NT2/D1 (cell line): ENCODE measurements at regions not wholly inside any gene's neighbourhood (a gene's known extent, or its start where the extent isn't known, plus 50 kb on each side); places are given as distances from the start of the nearest gene placed in this dataset.
"Not testable (repeated sequence)": the region's sequence is repeated elsewhere in the genome, so short reads cannot be mapped to it uniquely, and the experiment has no call there.

ENCODE experiments used
- DNase-seq: peaks from one replicate; pipeline ENCODE4 v3.0.0-alpha.2; 2011; ENCODE audit warnings: low read depth, low spot score
- H3K27me3 ChIP-seq: 2 replicates; pipeline ENCODE4 v1.6.0; 2011; ENCODE audit warnings: mild to moderate bottlenecking; ENCODE audit not compliant: insufficient read length, insufficient read depth
- H3K36me3 ChIP-seq: 2 replicates; pipeline ENCODE4 v1.6.1; 2011; ENCODE audit warnings: mild to moderate bottlenecking, low read length, mixed read lengths; ENCODE audit not compliant: insufficient read depth, insufficient read length
- H3K4me1 ChIP-seq: 2 replicates; pipeline ENCODE4 v1.5.1; 2011; ENCODE audit not compliant: insufficient read depth, insufficient read length
- H3K4me3 ChIP-seq: 2 replicates; pipeline ENCODE4 v1.5.1; 2011; ENCODE audit warnings: low read depth; ENCODE audit not compliant: insufficient read length
- H3K9ac ChIP-seq: 2 replicates; pipeline ENCODE4 v1.6.0; 2011; ENCODE audit warnings: low read depth; ENCODE audit not compliant: insufficient read length
- H3K9me3 ChIP-seq: 2 replicates; pipeline ENCODE4 v1.5.1; 2011; ENCODE audit warnings: mild to moderate bottlenecking, low read length; ENCODE audit not compliant: insufficient read depth
- SUZ12 ChIP-seq: IDR thresholded peaks from 2 replicates; pipeline ENCODE4 v1.6.1; 2011; ENCODE audit not compliant: insufficient read length, insufficient read depth; ENCODE audit errors: extremely low read depth
- YY1 ChIP-seq: IDR thresholded peaks from 2 replicates; pipeline ENCODE4 v1.6.1; 2011; ENCODE audit not compliant: insufficient read length, insufficient read depth
- ZNF274 ChIP-seq: IDR thresholded peaks from 2 replicates; pipeline ENCODE4 v1.6.1; 2011; ENCODE audit warnings: mild to moderate bottlenecking, low read depth, low read length

GRCh38 chr12:28994179-28994715, 154.8 kb upstream of the FAR2 start:
- H3K36me3 ChIP-seq, result no peaks in the 10 kb centered on the region
- no peak overlapping the region for H3K9ac ChIP-seq
- H3K9me3 ChIP-seq, result no peaks in the 10 kb centered on the region
- no peak overlapping the region for H3K4me3 ChIP-seq
- TF ChIP-seq YY1, result no peak
- TF ChIP-seq ZNF274, result no peak
- no peak for TF ChIP-seq SUZ12
- no peak for DNase-seq
- H3K27me3 ChIP-seq, result no peaks in the 10 kb centered on the region
- no peaks in the 10 kb centered on the region for H3K4me1 ChIP-seq

GRCh38 chr12:28996688-28997087, 152.4 kb upstream of the FAR2 start:
- no peaks in the 10 kb centered on the region for H3K9me3 ChIP-seq
- no peak overlapping the region for H3K4me3 ChIP-seq
- no peaks in the 10 kb centered on the region for H3K4me1 ChIP-seq
- no peaks in the 10 kb centered on the region for H3K27me3 ChIP-seq
- no peak for TF ChIP-seq SUZ12
- no peak for TF ChIP-seq YY1
- TF ChIP-seq ZNF274, result no peak
- H3K9ac ChIP-seq, result no peak overlapping the region
- no peaks in the 10 kb centered on the region for H3K36me3 ChIP-seq
- DNase-seq, result no peak

- no peak for TF ChIP-seq YY1
- TF ChIP-seq ZNF274, result no peak
- TF ChIP-seq SUZ12, result no peak
- Histone ChIP-seq H3K9me3 (no peaks in the 10 kb centered on the region), H3K4me1 (no peaks in the 10 kb centered on the region), H3K27me3 (no peaks in the 10 kb centered on the region), H3K9ac (no peak overlapping the region), H3K36me3 (no peaks in the 10 kb centered on the region), H3K4me3 (no peak overlapping the region)
- DNase-seq, result peak; percentile 51
Measured at GRCh38 chr12:28998662-28999120, 150.4 kb upstream of the FAR2 start.

- no peak for TF ChIP-seq ZNF274
- TF ChIP-seq SUZ12, result no peak
- TF ChIP-seq YY1, result no peak
- Histone ChIP-seq H3K9ac (no peak overlapping the region), H3K4me1 (no peaks in the 10 kb centered on the region), H3K36me3 (no peaks in the 10 kb centered on the region), H3K9me3 (no peaks in the 10 kb centered on the region), H3K4me3 (no peak overlapping the region), H3K27me3 (no peaks in the 10 kb centered on the region)
- no peak for DNase-seq
Measured at GRCh38 chr12:29004066-29004935, 144.8 kb upstream of the FAR2 start.

GRCh38 chr12:29004936-29005304, 144.2 kb upstream of the FAR2 start:
- H3K36me3 ChIP-seq, result no peaks in the 10 kb centered on the region
- no peak for DNase-seq
- H3K9me3 ChIP-seq, result no peaks in the 10 kb centered on the region
- H3K4me1 ChIP-seq, result no peaks in the 10 kb centered on the region
- H3K9ac ChIP-seq, result no peak overlapping the region
- no peaks in the 10 kb centered on the region for H3K27me3 ChIP-seq
- H3K4me3 ChIP-seq, result no peak overlapping the region
- TF ChIP-seq SUZ12, result no peak

- TF ChIP-seq YY1, result no peak
- TF ChIP-seq SUZ12, result no peak
- no peak for TF ChIP-seq ZNF274
- DNase-seq, result no peak
- Histone ChIP-seq H3K27me3 (no peaks in the 10 kb centered on the region), H3K9me3 (no peaks in the 10 kb centered on the region), H3K4me3 (no peak overlapping the region), H3K4me1 (no peaks in the 10 kb centered on the region), H3K36me3 (no peaks in the 10 kb centered on the region), H3K9ac (no peak overlapping the region)
Measured at GRCh38 chr12:29008786-29009185, 140.3 kb upstream of the FAR2 start.

- TF ChIP-seq YY1, result no peak
- no peak for TF ChIP-seq ZNF274
- no peak for TF ChIP-seq SUZ12
- H3K4me3 ChIP-seq, result no peak overlapping the region
- no peaks in the 10 kb centered on the region for H3K36me3 ChIP-seq
- no peaks in the 10 kb centered on the region for H3K27me3 ChIP-seq
- H3K9me3 ChIP-seq, result no peaks in the 10 kb centered on the region
- H3K4me1 ChIP-seq, result no peaks in the 10 kb centered on the region
- no peak overlapping the region for H3K9ac ChIP-seq
- DNase-seq, result no peak
Measured at GRCh38 chr12:29012673-29013072, 136.4 kb upstream of the FAR2 start.

GRCh38 chr12:29017532-29017931, 131.5 kb upstream of the FAR2 start:
- H3K27me3 ChIP-seq, DNase-seq, H3K4me3 ChIP-seq, H3K9me3 ChIP-seq, H3K9ac ChIP-seq, H3K36me3 ChIP-seq, H3K4me1 ChIP-seq: not testable (repeated sequence)
